ENCODE measurements at regions not wholly inside any gene's neighbourhood (a gene's known extent, or its start where the extent isn't known, plus 50 kb on each side); places are given as distances from the start of the nearest gene placed in this dataset.

DNA sequence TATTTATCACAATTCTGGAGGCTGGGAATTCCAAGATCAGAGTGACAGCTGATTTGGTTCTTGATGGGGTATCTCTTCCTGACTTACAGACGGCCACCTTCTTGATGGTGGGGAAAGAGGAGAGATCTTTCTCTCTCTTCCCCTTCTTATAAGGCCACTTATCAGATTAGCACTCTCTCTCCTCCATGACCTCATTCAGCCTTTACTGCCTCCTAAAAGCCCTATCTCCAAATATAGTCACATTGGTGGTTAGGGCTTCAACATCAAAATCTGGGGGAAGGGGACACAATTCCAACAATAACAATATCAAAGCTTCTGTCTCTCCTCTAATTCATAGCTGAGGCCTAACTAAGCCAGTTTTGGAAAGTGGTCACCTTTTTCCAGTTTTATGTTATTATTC is 91.7 kb upstream of the MBNL1 start:
- TF ChIP-seq, protein P1, sequence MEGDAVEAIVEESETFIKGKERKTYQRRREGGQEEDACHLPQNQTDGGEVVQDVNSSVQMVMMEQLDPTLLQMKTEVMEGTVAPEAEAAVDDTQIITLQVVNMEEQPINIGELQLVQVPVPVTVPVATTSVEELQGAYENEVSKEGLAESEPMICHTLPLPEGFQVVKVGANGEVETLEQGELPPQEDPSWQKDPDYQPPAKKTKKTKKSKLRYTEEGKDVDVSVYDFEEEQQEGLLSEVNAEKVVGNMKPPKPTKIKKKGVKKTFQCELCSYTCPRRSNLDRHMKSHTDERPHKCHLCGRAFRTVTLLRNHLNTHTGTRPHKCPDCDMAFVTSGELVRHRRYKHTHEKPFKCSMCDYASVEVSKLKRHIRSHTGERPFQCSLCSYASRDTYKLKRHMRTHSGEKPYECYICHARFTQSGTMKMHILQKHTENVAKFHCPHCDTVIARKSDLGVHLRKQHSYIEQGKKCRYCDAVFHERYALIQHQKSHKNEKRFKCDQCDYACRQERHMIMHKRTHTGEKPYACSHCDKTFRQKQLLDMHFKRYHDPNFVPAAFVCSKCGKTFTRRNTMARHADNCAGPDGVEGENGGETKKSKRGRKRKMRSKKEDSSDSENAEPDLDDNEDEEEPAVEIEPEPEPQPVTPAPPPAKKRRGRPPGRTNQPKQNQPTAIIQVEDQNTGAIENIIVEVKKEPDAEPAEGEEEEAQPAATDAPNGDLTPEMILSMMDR (IDR thresholded peaks at IDR 0.05), result no peak
- no peak for TF ChIP-seq POLR2A (IDR thresholded peaks at IDR 0.05)
